ENCODE measurements at regions not wholly inside any gene's neighbourhood (a gene's known extent, or its start where the extent isn't known, plus 50 kb on each side); places are given as distances from the start of the nearest gene placed in this dataset.

DNA sequence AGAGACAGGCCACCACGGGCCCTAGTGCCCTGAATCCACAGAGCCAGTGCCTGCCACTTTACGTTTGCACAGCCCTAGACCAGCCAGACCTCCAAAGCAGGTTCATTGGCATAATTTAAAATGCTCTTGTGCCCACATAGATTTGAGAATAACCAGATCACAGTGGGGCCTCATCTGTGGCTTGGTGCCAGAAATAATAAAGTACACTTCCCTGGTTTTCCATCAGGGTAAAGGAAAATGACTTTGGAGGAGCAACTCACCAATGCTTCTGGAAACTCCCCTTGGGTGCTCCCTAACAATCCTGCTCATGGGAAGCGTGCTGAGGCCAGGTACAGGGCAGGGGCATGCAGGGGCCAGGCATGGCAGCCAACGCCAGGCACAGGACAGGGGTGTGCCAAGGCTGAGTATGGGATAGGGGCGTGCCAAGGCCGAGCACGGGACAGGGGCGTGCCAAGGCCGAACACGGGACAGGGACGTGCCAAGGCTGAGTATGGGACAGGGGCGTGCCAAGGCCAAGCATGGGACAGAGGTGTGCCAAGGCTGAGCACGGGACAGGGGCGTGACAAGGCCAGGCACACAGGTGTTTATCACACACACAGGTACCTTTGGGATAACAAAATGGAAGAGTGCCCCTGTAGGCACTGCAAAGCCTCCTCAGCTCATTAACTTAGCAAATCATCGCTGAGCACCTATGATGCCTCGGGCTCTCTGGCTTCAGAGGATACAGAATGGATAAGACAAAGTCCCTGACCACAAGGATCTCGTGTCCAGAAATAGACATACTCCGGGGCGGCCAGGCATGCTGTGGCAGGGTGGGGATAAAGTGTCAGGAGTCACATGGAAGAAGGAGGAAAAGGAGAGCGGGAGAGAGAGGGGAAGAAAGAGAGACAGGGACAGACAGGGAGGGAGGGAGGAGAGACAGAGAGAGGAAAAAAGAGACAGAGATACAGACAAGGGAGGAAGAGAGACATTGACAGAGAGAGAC lies 334.7 kb downstream of the EIPR1 start:
- TF ChIP-seq, protein P1, sequence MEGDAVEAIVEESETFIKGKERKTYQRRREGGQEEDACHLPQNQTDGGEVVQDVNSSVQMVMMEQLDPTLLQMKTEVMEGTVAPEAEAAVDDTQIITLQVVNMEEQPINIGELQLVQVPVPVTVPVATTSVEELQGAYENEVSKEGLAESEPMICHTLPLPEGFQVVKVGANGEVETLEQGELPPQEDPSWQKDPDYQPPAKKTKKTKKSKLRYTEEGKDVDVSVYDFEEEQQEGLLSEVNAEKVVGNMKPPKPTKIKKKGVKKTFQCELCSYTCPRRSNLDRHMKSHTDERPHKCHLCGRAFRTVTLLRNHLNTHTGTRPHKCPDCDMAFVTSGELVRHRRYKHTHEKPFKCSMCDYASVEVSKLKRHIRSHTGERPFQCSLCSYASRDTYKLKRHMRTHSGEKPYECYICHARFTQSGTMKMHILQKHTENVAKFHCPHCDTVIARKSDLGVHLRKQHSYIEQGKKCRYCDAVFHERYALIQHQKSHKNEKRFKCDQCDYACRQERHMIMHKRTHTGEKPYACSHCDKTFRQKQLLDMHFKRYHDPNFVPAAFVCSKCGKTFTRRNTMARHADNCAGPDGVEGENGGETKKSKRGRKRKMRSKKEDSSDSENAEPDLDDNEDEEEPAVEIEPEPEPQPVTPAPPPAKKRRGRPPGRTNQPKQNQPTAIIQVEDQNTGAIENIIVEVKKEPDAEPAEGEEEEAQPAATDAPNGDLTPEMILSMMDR (IDR thresholded peaks at IDR 0.05; ENCODE audit: low read length), result no peak
- TF ChIP-seq EZH2 (IDR thresholded peaks at IDR 0.05; ENCODE audit: borderline replicate concordance, low read length), result no peak
